ENCODE measurements at regions not wholly inside any gene's neighbourhood (a gene's known extent, or its start where the extent isn't known, plus 50 kb on each side); places are given as distances from the start of the nearest gene placed in this dataset.
A peak's percentile ranks its signal among the peaks of the same experiment; 100 is the strongest.

GRCh38 chr13:82625717-82626116, 1256.6 kb downstream of the SLITRK1 start (continued):
- no peak for TF ChIP-seq ZNF462 (CRISPR knock-in tag; IDR thresholded peaks at IDR 0.05)
- no peak for TF ChIP-seq EZH2 (IDR thresholded peaks at IDR 0.05; ENCODE audit: low read depth, unreplicated experiment)
- TF ChIP-seq POLR2AphosphoS5 (IDR thresholded peaks at IDR 0.05; ENCODE audit: low read depth), result no peak

- no peaks in the 10 kb centered on the region for H4K20me1 ChIP-seq (replicated peaks; ENCODE audit: insufficient read depth)
- no peaks in the 10 kb centered on the region for H3K36me3 ChIP-seq (ENCODE audit: insufficient read depth)
- no peaks in the 10 kb centered on the region for H3K9me3 Mint-ChIP-seq
- peaks cover 3% of the 10 kb centered on the region; the same call in 2 of the 3 replicates for H3K4me1 Mint-ChIP-seq
- H3K4me2 ChIP-seq, result no peak overlapping the region
- no peak for ATAC-seq
- H3K27me3 Mint-ChIP-seq (ENCODE audit: insufficient read depth, low read depth, poor library complexity), result peaks cover 1% of the 10 kb centered on the region
- no peaks in the 10 kb centered on the region; the same call in 1 of the 2 replicates for H3K9me2 ChIP-seq (ENCODE audit: insufficient read depth)
- H3K4me3 ChIP-seq, result no peak overlapping the region
- no peak for DNase-seq (ENCODE audit: low spot score)
- no peak overlapping the region for H3K4me3 Mint-ChIP-seq
- no peak overlapping the region for H3K27ac ChIP-seq (ENCODE audit: low read depth)
- no peaks in the 10 kb centered on the region for H3K27me3 ChIP-seq (ENCODE audit: insufficient read depth)
- no peaks in the 10 kb centered on the region for H3F3A ChIP-seq (replicated peaks; ENCODE audit: low read depth)
- H3K4me1 ChIP-seq (ENCODE audit: insufficient read depth), result no peaks in the 10 kb centered on the region
- 0 out of 2 replicates have a peak overlapping the region, but pooled peaks have one; percentile 51 for H3K27ac Mint-ChIP-seq
- no peaks in the 10 kb centered on the region for H3K79me2 ChIP-seq (replicated peaks; ENCODE audit: insufficient read depth)
- no peaks in the 10 kb centered on the region for H3K36me3 Mint-ChIP-seq (ENCODE audit: low read depth)
- H2AFZ ChIP-seq, result no peak overlapping the region
- TF ChIP-seq ZNF331 (CRISPR knock-in tag; IDR thresholded peaks at IDR 0.05; ENCODE audit: low read depth), result no peak
- no peak for TF ChIP-seq CREB1 (CRISPR knock-in tag; IDR thresholded peaks at IDR 0.05; ENCODE audit: low read depth)
- TF ChIP-seq STAT1 (IDR thresholded peaks at IDR 0.05; ENCODE audit: unreplicated experiment), result no peak
- no peak for TF ChIP-seq ETS1 (IDR thresholded peaks at IDR 0.05)
- TF ChIP-seq JUNB (IDR thresholded peaks at IDR 0.05; ENCODE audit: unreplicated experiment), result no peak
- TF ChIP-seq REST (IDR thresholded peaks at IDR 0.05; ENCODE audit: unreplicated experiment), result no peak
Measured at GRCh38 chr13:82615043-82615442, 1267.2 kb downstream of the SLITRK1 start.
